Endothelial cell of umbilical vein (primary cell): ENCODE measurements at regions not wholly inside any gene's neighbourhood (a gene's known extent, or its start where the extent isn't known, plus 50 kb on each side); places are given as distances from the start of the nearest gene placed in this dataset.

ENCODE experiments used
- BruUV-seq: library from RNA; stranded (reverse); fragments of 400-500 nt; replicated peaks from 2 replicates; lab custom pipeline; 2021; lab: Mats Ljungman, UMichigan
- CTCF ChIA-PET: fragments of 300-600, 350-600 bp; sonication (Branson Sonifier 250); formaldehyde crosslinking; loops from one replicate; lab custom pipeline; 2021; ENCODE audit warnings: antibody characterized with exemption, inconsistent platforms; lab: Charles Lee
- POLR2A ChIA-PET: fragments of 300-600, 350-600 bp; sonication (Branson Sonifier 250); formaldehyde crosslinking; loops from one replicate; lab custom pipeline; 2021; ENCODE audit warnings: antibody characterized with exemption, inconsistent platforms; lab: Charles Lee
- DNase-seq: peaks from one replicate; pipeline ENCODE4 v3.0.0-alpha.2; 2011; ENCODE audit warnings: low read depth, low spot score
- FAIRE-seq: peaks from 2 replicates; lab custom pipeline; 2011; peaks lifted over from hg19 to GRCh38; lab: Jason Lieb, UNC
- H2AFZ ChIP-seq: 2 replicates; pipeline ENCODE4 v1.6.0; 2012; ENCODE audit warnings: low read depth, low read length, control low read depth, inconsistent platforms
- H3K27ac ChIP-seq: 2 replicates; pipeline ENCODE4 v1.5.1; 2011; ENCODE audit warnings: low read depth, mild to moderate bottlenecking, control low read depth, low read length, moderate library complexity; ENCODE audit not compliant: insufficient read depth
- H3K27me3 ChIP-seq, 2 experiments: 2 replicates each; pipeline versions ENCODE4 v1.6.0 to v1.6.1; 2011; ENCODE audit warnings: low read length in 2 of 2, mixed read lengths in 1 of 2; ENCODE audit not compliant: control insufficient read depth in 2 of 2, insufficient read depth in 2 of 2
- H3K36me3 ChIP-seq, 2 experiments: 2 replicates in 1 of 2; 3 replicates in 1 of 2; pipeline ENCODE4 v1.5.1; 2011; ENCODE audit warnings: low read length in 2 of 2, mild to moderate bottlenecking in 1 of 2, moderate library complexity in 1 of 2; ENCODE audit not compliant: control insufficient read depth in 2 of 2, insufficient read depth in 2 of 2; ENCODE audit errors: extremely low read depth in 1 of 2
- H3K4me1 ChIP-seq: 3 replicates; pipeline ENCODE4 v1.5.1; 2011; ENCODE audit warnings: mild to moderate bottlenecking, low read length; ENCODE audit not compliant: control insufficient read depth, insufficient read depth; ENCODE audit errors: extremely low read depth
- H3K4me2 ChIP-seq: 2 replicates; pipeline ENCODE4 v1.6.1; 2011; ENCODE audit warnings: low read length, control low read depth, mixed read lengths; ENCODE audit not compliant: insufficient read depth
- H3K4me3 ChIP-seq, 3 experiments: fragments of 200-600 bp in 1 of 3; sonication (generic), shearing (Covaris generic) in 1 of 3; replicated peaks in 1 of 3; 2 replicates each; pipeline ENCODE4 v1.5.1; 2011 to 2016; ENCODE audit warnings: control low read depth in 3 of 3, low read length in 3 of 3, mild to moderate bottlenecking in 2 of 3, inconsistent platforms in 1 of 3, low read depth in 1 of 3, moderate library complexity in 1 of 3; ENCODE audit not compliant: insufficient read depth in 1 of 3
- H3K79me2 ChIP-seq: 2 replicates; pipeline ENCODE4 v1.6.0; 2012; ENCODE audit warnings: low read length, inconsistent platforms; ENCODE audit not compliant: control insufficient read depth, insufficient read depth
- H3K9ac ChIP-seq: replicated peaks from 2 replicates; pipeline ENCODE3; 2011; ENCODE audit warnings: low read length, control low read depth; ENCODE audit not compliant: insufficient read depth; ENCODE audit errors: extremely low read depth
- H3K9me1 ChIP-seq: replicated peaks from 3 replicates; pipeline ENCODE4 v1.6.0; 2011; ENCODE audit warnings: mild to moderate bottlenecking, low read length; ENCODE audit not compliant: control insufficient read depth, insufficient read depth; ENCODE audit errors: extremely low read depth
- H3K9me3 ChIP-seq: replicated peaks from 2 replicates; pipeline ENCODE4 v1.5.1; 2012; ENCODE audit warnings: low read length, inconsistent platforms; ENCODE audit not compliant: control insufficient read depth, insufficient read depth
- H4K20me1 ChIP-seq: replicated peaks from 2 replicates; pipeline ENCODE3; 2011; ENCODE audit warnings: mild to moderate bottlenecking, low read length; ENCODE audit not compliant: control insufficient read depth, insufficient read depth; ENCODE audit errors: extremely low read depth
- CTCF ChIP-seq, 2 donors: IDR thresholded peaks; 1 replicate in 1 of 2; 2 replicates in 1 of 2; pipeline ENCODE4 v1.5.1; 2011; ENCODE audit warnings: low read length in 2 of 2, mild to moderate bottlenecking in 2 of 2, moderate library complexity in 2 of 2, control low read depth in 1 of 2, inconsistent platforms in 1 of 2, low read depth in 1 of 2; ENCODE audit not compliant: insufficient read depth in 1 of 2; ENCODE audit errors: extremely low read depth in 1 of 2
- EZH2 ChIP-seq: IDR thresholded peaks from 2 replicates; pipeline ENCODE4 v1.6.1; 2012; ENCODE audit warnings: borderline replicate concordance, low read depth, mild to moderate bottlenecking, moderate library complexity, low read length, inconsistent platforms; ENCODE audit not compliant: severe bottlenecking
- FOS ChIP-seq: IDR thresholded peaks from 2 replicates; pipeline ENCODE4 v1.6.1; 2011; ENCODE audit warnings: mild to moderate bottlenecking, low read length, moderate library complexity, borderline replicate concordance; ENCODE audit not compliant: insufficient read depth
- GATA2 ChIP-seq: IDR thresholded peaks from 2 replicates; pipeline ENCODE4 v1.7.0; 2011; ENCODE audit warnings: low read depth, mild to moderate bottlenecking, moderate library complexity, mixed read lengths, low read length; ENCODE audit not compliant: insufficient read length, insufficient read depth
- JUN ChIP-seq: IDR thresholded peaks from 2 replicates; pipeline ENCODE4 v1.6.1; 2011; ENCODE audit warnings: borderline replicate concordance, low read depth; ENCODE audit not compliant: insufficient read length, insufficient read depth
- MAX ChIP-seq: IDR thresholded peaks from 2 replicates; pipeline ENCODE4 v1.6.1; 2011; ENCODE audit not compliant: insufficient read depth, insufficient read length
- MYC ChIP-seq: IDR thresholded peaks from one replicate; pipeline ENCODE4 v1.6.1; 2011; ENCODE audit warnings: mild to moderate bottlenecking, low read depth, low read length
- POLR2A ChIP-seq: IDR thresholded peaks from 2 replicates; pipeline ENCODE4 v1.6.1; 2012; ENCODE audit warnings: low read depth, mild to moderate bottlenecking, control low read depth, low read length
- POLR2AphosphoS5 ChIP-seq: IDR thresholded peaks from 2 replicates; pipeline ENCODE4 v1.6.1; 2012; ENCODE audit warnings: low read depth, mild to moderate bottlenecking, control low read depth, low read length, moderate library complexity; ENCODE audit not compliant: insufficient read depth
- dilution Hi-C: fragments of 300-500 bp; cut with MboI; formaldehyde crosslinking; loops from one replicate; pipeline ENCODE4 v1.15.0; 2019; ENCODE audit warnings: low sequenced_read_pairs; ENCODE audit not compliant: extremely low pct_ligation_motif_present
- intact Hi-C: fragments of 100-400 bp; cut with micrococcal nuclease; formaldehyde crosslinking; loops from one replicate; pipeline ENCODE4 v1.10.0; 2022

- no TSS peak for BruUV-seq
- Histone ChIP-seq H3K9me3 (no peaks in the 10 kb centered on the region), H3K27ac (no peak overlapping the region), H3K36me3 (no peaks in the 10 kb centered on the region), H2AFZ (no peak overlapping the region), H3K9ac (no peak overlapping the region), H3K4me1 (no peaks in the 10 kb centered on the region), H3K9me1 (no peaks in the 10 kb centered on the region), H3K79me2 (no peaks in the 10 kb centered on the region), H3K4me3 (no peak overlapping the region), H4K20me1 (no peaks in the 10 kb centered on the region), H3K4me2 (no peak overlapping the region), H3K27me3 (no peaks in the 10 kb centered on the region)
- DNase-seq = no peak
- intact Hi-C loops = no loop called here
- ChIA-PET CTCF (no interaction called here), POLR2A (no interaction called here)
- dilution Hi-C loops = no loop called here
- TF ChIP-seq POLR2A = no peak
- no peak for FAIRE-seq
Observed at GRCh38 chr21:41682719-41683179, 84.1 kb downstream of the RIPK4 start.

GRCh38 chr21:41681939-41682718 lies 84.7 kb downstream of the RIPK4 start:
- FAIRE-seq (no peak), DNase-seq (no peak)
- dilution Hi-C loops (no loop called here), intact Hi-C loops (no loop called here)
- Histone ChIP-seq H3K4me2 (no peak overlapping the region), H3K9me1 (no peaks in the 10 kb centered on the region), H3K27ac (no peak overlapping the region), H3K4me3 (no peak overlapping the region), H3K9ac (no peak overlapping the region), H3K79me2 (no peaks in the 10 kb centered on the region), H3K4me1 (no peaks in the 10 kb centered on the region), H3K36me3 (no peaks in the 10 kb centered on the region), H2AFZ (no peak overlapping the region), H3K9me3 (no peaks in the 10 kb centered on the region), H3K27me3 (no peaks in the 10 kb centered on the region), H4K20me1 (no peaks in the 10 kb centered on the region)
- ChIA-PET POLR2A (no interaction called here), CTCF (no interaction called here)
- TF ChIP-seq FOS (no peak), CTCF (IDR thresholded peaks at IDR 0.05; ENCODE audit: extremely low read depth in 1 of 2, insufficient read depth in 1 of 2, low read depth in 1 of 2, low read length in 2 of 2) (no peak), GATA2 (no peak), JUN (no peak), POLR2A (no peak), MYC (no peak), MAX (no peak), POLR2AphosphoS5 (no peak), EZH2 (no peak)
- BruUV-seq = no TSS peak
